GM12878 (cell line): ENCODE measurements at regions not wholly inside any gene's neighbourhood (a gene's known extent, or its start where the extent isn't known, plus 50 kb on each side); places are given as distances from the start of the nearest gene placed in this dataset.

ENCODE experiments used
- BCL3 ChIP-seq: IDR thresholded peaks from 2 replicates; pipeline ENCODE4 v1.6.1; 2011; ENCODE audit warnings: borderline replicate concordance, low read depth, mild to moderate bottlenecking, moderate library complexity, low read length; ENCODE audit not compliant: insufficient read depth, poor library complexity, severe bottlenecking
- CEBPB ChIP-seq, 2 experiments: fragments of 150-350 bp in 1 of 2; IDR thresholded peaks; 2 replicates each; pipeline ENCODE4 v1.6.1; 2012 to 2014; ENCODE audit warnings: low read depth in 2 of 2, low read length in 2 of 2, borderline replicate concordance in 1 of 2, inconsistent platforms in 1 of 2
- CTCF ChIP-seq, 3 experiments: IDR thresholded peaks in 2 of 3; conservative IDR thresholded peaks in 1 of 3; 2 replicates each; pipeline ENCODE4 v1.5.1; 2011; ENCODE audit warnings: low read depth in 3 of 3, low read length in 3 of 3, mild to moderate bottlenecking in 3 of 3, control low read depth in 2 of 3, moderate library complexity in 2 of 3, inconsistent platforms in 1 of 3, mixed read lengths in 1 of 3; ENCODE audit not compliant: control insufficient read depth in 2 of 3, insufficient read depth in 1 of 3; ENCODE audit errors: extremely low read depth in 1 of 3
- ETV6 ChIP-seq, 2 experiments: fragments of 450-650 bp in 1 of 2; IDR thresholded peaks in 1 of 2; conservative IDR thresholded peaks in 1 of 2; 2 replicates each; pipeline ENCODE4 v1.6.1; 2014; ENCODE audit warnings: antibody characterized with exemption in 1 of 2, borderline replicate concordance in 1 of 2, low read depth in 1 of 2, mild to moderate bottlenecking in 1 of 2, moderate library complexity in 1 of 2
- PAX5 ChIP-seq: IDR thresholded peaks from 2 replicates; pipeline ENCODE4 v1.6.1; 2011; ENCODE audit warnings: low read depth, low read length, borderline replicate concordance
- POLR2A ChIP-seq: IDR thresholded peaks from 2 replicates; pipeline ENCODE4 v1.6.1; 2011; ENCODE audit warnings: low read depth, mild to moderate bottlenecking, low read length
- TF ChIP-seq, protein P1 (sequence below): IDR thresholded peaks from 2 replicates; pipeline ENCODE4 v1.6.1; 2011; ENCODE audit warnings: borderline replicate concordance, low read depth, mild to moderate bottlenecking, moderate library complexity, mixed read lengths, low read length; ENCODE audit not compliant: insufficient read depth; ENCODE audit errors: extremely low read length

DNA sequence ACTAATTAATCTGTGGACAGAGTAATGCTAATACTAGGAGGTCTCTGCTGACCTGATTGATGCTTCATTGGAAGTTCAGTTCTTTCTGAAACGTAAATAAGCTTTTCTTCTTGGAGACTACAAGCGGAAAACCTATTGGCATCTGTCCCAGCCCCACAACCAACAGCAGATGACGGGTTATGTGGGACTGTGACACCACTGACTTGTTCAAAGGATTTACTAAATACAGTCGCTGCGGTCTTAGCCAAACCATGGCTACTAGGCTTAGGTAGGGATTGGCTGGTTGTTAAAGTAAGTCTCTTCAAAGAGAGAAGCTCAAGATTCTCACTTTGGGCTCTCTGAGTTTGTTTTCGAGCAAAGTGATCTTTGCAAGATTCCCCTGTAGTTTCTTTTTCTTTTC is 68.3 kb downstream of the HYCC1 start:
- TF ChIP-seq PAX5 = no peak
- TF ChIP-seq CTCF (IDR thresholded peaks at IDR 0.05 in 2 of 3, conservative IDR thresholded peaks at IDR 0.05 in 1 of 3; ENCODE audit: control insufficient read depth in 2 of 3, extremely low read depth in 1 of 3, insufficient read depth in 1 of 3, low read depth in 3 of 3, low read length in 3 of 3) = no peak
- TF ChIP-seq, protein P1, sequence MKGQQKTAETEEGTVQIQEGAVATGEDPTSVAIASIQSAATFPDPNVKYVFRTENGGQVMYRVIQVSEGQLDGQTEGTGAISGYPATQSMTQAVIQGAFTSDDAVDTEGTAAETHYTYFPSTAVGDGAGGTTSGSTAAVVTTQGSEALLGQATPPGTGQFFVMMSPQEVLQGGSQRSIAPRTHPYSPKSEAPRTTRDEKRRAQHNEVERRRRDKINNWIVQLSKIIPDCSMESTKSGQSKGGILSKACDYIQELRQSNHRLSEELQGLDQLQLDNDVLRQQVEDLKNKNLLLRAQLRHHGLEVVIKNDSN = no peak
- TF ChIP-seq POLR2A = no peak
- TF ChIP-seq ETV6 (conservative IDR thresholded peaks at IDR 0.05 in 1 of 2, IDR thresholded peaks at IDR 0.05 in 1 of 2; ENCODE audit: borderline replicate concordance in 1 of 2, low read depth in 1 of 2) = no peak
- no peak for TF ChIP-seq CEBPB (IDR thresholded peaks at IDR 0.05; ENCODE audit: borderline replicate concordance in 1 of 2, low read depth in 2 of 2, low read length in 2 of 2)
- no peak for TF ChIP-seq BCL3
